ENCODE measurements at regions not wholly inside any gene's neighbourhood (a gene's known extent, or its start where the extent isn't known, plus 50 kb on each side); places are given as distances from the start of the nearest gene placed in this dataset.

GRCh38 chr12:43284486-43285158, 267.4 kb downstream of the ADAMTS20 start:
- ChIA-PET POLR2A (no interaction called here), RAD21 (ENCODE audit: low non-redundant PET in 1 of 2, low total read pairs in 2 of 2, uncharacterized antibody in 2 of 2, unreplicated experiment in 2 of 2) (no interaction called here), CTCF (no interaction called here)
- no TSS peak for BruUV-seq (replicated peaks)
- no peak overlapping the region for H3K27ac ChIP-seq (ENCODE audit: low read depth, low read length)
- H2AFZ ChIP-seq (ENCODE audit: low read depth, low read length, poor library complexity, severe bottlenecking): no peak overlapping the region
- no peaks in the 10 kb centered on the region for H3K36me3 ChIP-seq (ENCODE audit: control insufficient read depth in 1 of 2, insufficient read depth in 2 of 2, low read length in 2 of 2)
- no peaks in the 10 kb centered on the region for H3K9me3 ChIP-seq (ENCODE audit: control insufficient read depth in 1 of 2, insufficient read depth in 1 of 2, low read depth in 1 of 2, low read length in 2 of 2)
- H3K4me1 ChIP-seq (ENCODE audit: control insufficient read depth in 1 of 2, insufficient read depth in 2 of 2, low read length in 2 of 2): no peaks in the 10 kb centered on the region
- no peaks in the 10 kb centered on the region for H3K27me3 ChIP-seq (ENCODE audit: insufficient read depth, low read length)
- H4K20me1 ChIP-seq (ENCODE audit: insufficient read depth): no peaks in the 10 kb centered on the region
- no peaks in the 10 kb centered on the region for H3K9me2 ChIP-seq (ENCODE audit: insufficient read depth)
- ATAC-seq (no peak), DNase-seq (ENCODE audit: low read depth, low spot score) (no peak)
- H3K4me2 ChIP-seq (ENCODE audit: low read length): no peak overlapping the region
- intact Hi-C loops (cut with micrococcal nuclease): no loop called here
- TF ChIP-seq CEBPB (IDR thresholded peaks at IDR 0.05; ENCODE audit: low read depth): no peak
- TF ChIP-seq SP1 (IDR thresholded peaks at IDR 0.05; ENCODE audit: low read depth): no peak
- TF ChIP-seq FOSL1 (IDR thresholded peaks at IDR 0.05; ENCODE audit: low read depth): no peak
- TF ChIP-seq, protein P1, sequence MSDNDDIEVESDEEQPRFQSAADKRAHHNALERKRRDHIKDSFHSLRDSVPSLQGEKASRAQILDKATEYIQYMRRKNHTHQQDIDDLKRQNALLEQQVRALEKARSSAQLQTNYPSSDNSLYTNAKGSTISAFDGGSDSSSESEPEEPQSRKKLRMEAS (IDR thresholded peaks at IDR 0.05): no peak
- no peak for TF ChIP-seq EGR1 (IDR thresholded peaks at IDR 0.05; ENCODE audit: low read depth)
- no peak for TF ChIP-seq ZNF274 (IDR thresholded peaks at IDR 0.05; ENCODE audit: low read depth, low read length)
- TF ChIP-seq POLR2A (IDR thresholded peaks at IDR 0.05; ENCODE audit: borderline replicate concordance, extremely low read depth, insufficient read depth, insufficient read length): no peak
- TF ChIP-seq JUND (IDR thresholded peaks at IDR 0.05): no peak
- no peak for TF ChIP-seq RAD21 (IDR thresholded peaks at IDR 0.05; ENCODE audit: low read depth)
- no peak for TF ChIP-seq CTCF (IDR thresholded peaks at IDR 0.05 in 2 of 3, conservative IDR thresholded peaks at IDR 0.05 in 1 of 3; ENCODE audit: borderline replicate concordance in 1 of 3, insufficient read depth in 1 of 3, low read depth in 2 of 3, low read length in 2 of 3)
- TF ChIP-seq POLR2AphosphoS5 (IDR thresholded peaks at IDR 0.05; ENCODE audit: low read depth, low read length): no peak
- no peak for TF ChIP-seq CBX3 (IDR thresholded peaks at IDR 0.05; ENCODE audit: low read depth)
- TF ChIP-seq YY1 (IDR thresholded peaks at IDR 0.05; ENCODE audit: extremely low read depth, insufficient replicate concordance, low read depth, low read length): no peak
- no peak for TF ChIP-seq ZBTB33 (IDR thresholded peaks at IDR 0.05; ENCODE audit: extremely low read depth, insufficient replicate concordance, low read length)
- no peak overlapping the region for H3K4me3 ChIP-seq (replicated peaks in 1 of 2; ENCODE audit: low read depth in 1 of 2, low read length in 2 of 2)
- no peaks in the 10 kb centered on the region for H3K79me2 ChIP-seq (ENCODE audit: insufficient read depth, low read length)
- H3K9ac ChIP-seq (ENCODE audit: low read length): no peak overlapping the region
